C4-2B (cell line): ENCODE measurements at regions not wholly inside any gene's neighbourhood (a gene's known extent, or its start where the extent isn't known, plus 50 kb on each side); places are given as distances from the start of the nearest gene placed in this dataset.

ENCODE experiments used
- ZFX ChIP-seq: fragments of 450-650 bp; IDR thresholded peaks from 2 replicates; pipeline ENCODE4 v1.6.1; 2017
- TF ChIP-seq, protein P1 (sequence below): fragments of 450-650 bp; conservative IDR thresholded peaks from 2 replicates; pipeline ENCODE4 v1.5.1; 2017; ENCODE audit warnings: mild to moderate bottlenecking

DNA sequence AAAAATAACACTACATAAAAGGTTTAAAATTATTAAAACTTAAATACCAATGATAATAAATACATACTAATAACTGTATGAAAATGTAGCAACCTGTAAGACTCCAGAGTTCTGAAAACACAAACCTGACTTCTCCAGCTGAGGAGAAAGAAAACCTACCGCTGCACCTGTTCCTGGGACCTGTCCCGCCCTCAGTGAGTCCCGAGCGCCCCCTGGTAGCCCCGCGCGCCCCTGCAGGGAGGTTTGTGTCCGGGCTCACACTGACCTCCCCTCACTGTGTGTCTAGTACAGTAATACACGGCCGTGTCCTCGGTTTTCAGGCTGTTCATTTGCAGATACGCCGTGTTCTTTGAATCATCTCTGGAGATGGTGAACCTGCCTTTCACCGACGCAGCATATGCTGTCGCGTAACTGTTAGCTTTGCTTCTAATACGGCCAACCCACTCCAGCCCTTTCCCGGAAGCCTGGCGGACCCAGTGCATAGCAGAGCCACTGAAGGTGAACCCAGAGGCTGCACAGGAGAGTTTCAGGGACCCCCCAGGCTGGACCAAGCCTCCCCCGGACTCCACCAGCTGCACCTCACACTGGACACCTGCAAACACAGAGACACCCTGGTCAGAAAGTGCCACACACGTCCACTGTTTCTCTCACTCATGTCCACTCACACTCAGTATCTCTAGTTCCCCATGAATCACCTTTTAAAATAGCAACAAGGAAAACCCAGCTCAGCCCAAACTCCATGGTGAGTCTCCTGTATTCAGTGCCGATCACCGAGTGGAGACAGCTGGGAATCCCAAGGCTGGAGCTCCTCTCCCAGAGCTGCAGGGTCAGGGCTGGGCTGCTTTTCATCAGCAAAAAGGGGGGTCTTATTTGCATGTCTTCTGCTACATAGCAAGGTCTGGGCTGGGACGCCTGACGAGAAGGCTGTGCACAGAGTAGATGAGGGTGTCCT, 1276.3 kb downstream of the TMEM121 start:
- TF ChIP-seq, protein P1, sequence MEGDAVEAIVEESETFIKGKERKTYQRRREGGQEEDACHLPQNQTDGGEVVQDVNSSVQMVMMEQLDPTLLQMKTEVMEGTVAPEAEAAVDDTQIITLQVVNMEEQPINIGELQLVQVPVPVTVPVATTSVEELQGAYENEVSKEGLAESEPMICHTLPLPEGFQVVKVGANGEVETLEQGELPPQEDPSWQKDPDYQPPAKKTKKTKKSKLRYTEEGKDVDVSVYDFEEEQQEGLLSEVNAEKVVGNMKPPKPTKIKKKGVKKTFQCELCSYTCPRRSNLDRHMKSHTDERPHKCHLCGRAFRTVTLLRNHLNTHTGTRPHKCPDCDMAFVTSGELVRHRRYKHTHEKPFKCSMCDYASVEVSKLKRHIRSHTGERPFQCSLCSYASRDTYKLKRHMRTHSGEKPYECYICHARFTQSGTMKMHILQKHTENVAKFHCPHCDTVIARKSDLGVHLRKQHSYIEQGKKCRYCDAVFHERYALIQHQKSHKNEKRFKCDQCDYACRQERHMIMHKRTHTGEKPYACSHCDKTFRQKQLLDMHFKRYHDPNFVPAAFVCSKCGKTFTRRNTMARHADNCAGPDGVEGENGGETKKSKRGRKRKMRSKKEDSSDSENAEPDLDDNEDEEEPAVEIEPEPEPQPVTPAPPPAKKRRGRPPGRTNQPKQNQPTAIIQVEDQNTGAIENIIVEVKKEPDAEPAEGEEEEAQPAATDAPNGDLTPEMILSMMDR = peak; percentile 76
- no peak for TF ChIP-seq ZFX
